K562 (cell line): ENCODE measurements at regions not wholly inside any gene's neighbourhood (a gene's known extent, or its start where the extent isn't known, plus 50 kb on each side); places are given as distances from the start of the nearest gene placed in this dataset.

Source experiments
- ATAC-seq: fragments of 200-7000 bp; cut with Tn5 transposase; 3 replicates; pipeline ENCODE4 v1.9.1; 2020; ENCODE audit warnings: moderate library complexity
- BruUV-seq: library from RNA; stranded (reverse); fragments of 400-500 nt; replicated peaks from 2 replicates; lab custom pipeline; 2021; lab: Mats Ljungman, UMichigan
- CTCF ChIA-PET: fragments of 300-600 bp; formaldehyde crosslinking; extraction: SDS; loops from one replicate; lab custom pipeline; 2021; ENCODE audit warnings: low intra/inter-chr PET ratio; lab: Yijun Ruan, JAX
- POLR2A ChIA-PET: fragments of 300-600, 350-650 bp; sonication (Branson Sonifier 250); formaldehyde crosslinking; extraction: SDS; loops from one replicate; lab custom pipeline; 2021; ENCODE audit warnings: antibody characterized with exemption, inconsistent platforms; lab: Yijun Ruan, JAX
- DNase-seq, 4 experiments: peaks; one replicate each; pipeline versions ENCODE4 v3.0.0 to v3.0.0-alpha.2; 2011 to 2018; ENCODE audit warnings: low spot score in 3 of 4, mixed read lengths in 3 of 4; ENCODE audit errors: extremely low read depth in 1 of 4
- FAIRE-seq: peaks from 2 replicates; lab custom pipeline; 2011; peaks lifted over from hg19 to GRCh38; lab: Jason Lieb, UNC
- H2AFZ ChIP-seq: 2 replicates; pipeline ENCODE4 v1.6.0; 2011; ENCODE audit warnings: low read depth, low read length, control low read depth, inconsistent platforms
- H3K27ac ChIP-seq: fragments of 200-600 bp; 3 replicates; pipeline ENCODE4 v1.8.0; 2011; ENCODE audit warnings: low read depth, mild to moderate bottlenecking, control low read depth, inconsistent platforms, low read length, moderate library complexity, mixed read lengths; ENCODE audit errors: extremely low read depth
- H3K27me3 ChIP-seq, 2 experiments: fragments of 300-600 bp in 1 of 2; 2 replicates in 1 of 2; 3 replicates in 1 of 2; pipeline versions ENCODE4 v1.6.0 to v1.8.0; 2011; ENCODE audit warnings: inconsistent platforms in 2 of 2, low read length in 2 of 2, mild to moderate bottlenecking in 1 of 2, mixed read lengths in 1 of 2, moderate library complexity in 1 of 2; ENCODE audit not compliant: control insufficient read depth in 2 of 2, insufficient read depth in 2 of 2
- H3K36me3 ChIP-seq: fragments of 300-600 bp; 3 replicates; pipeline ENCODE4 v1.8.0; 2011; ENCODE audit warnings: mild to moderate bottlenecking, low read length, inconsistent platforms; ENCODE audit not compliant: control insufficient read depth, insufficient read depth
- H3K4me1 ChIP-seq, 2 experiments: fragments of 200-600 bp in 1 of 2; replicated peaks in 1 of 2; 2 replicates in 1 of 2; 3 replicates in 1 of 2; pipeline versions ENCODE4 v1.5.1 to v1.8.0; 2011; ENCODE audit warnings: inconsistent platforms in 2 of 2, low read length in 2 of 2, mild to moderate bottlenecking in 1 of 2, mixed read lengths in 1 of 2, moderate library complexity in 1 of 2; ENCODE audit not compliant: control insufficient read depth in 2 of 2, insufficient read depth in 2 of 2
- H3K4me2 ChIP-seq: 2 replicates; pipeline ENCODE4 v1.6.1; 2011; ENCODE audit warnings: low read length, control low read depth, inconsistent platforms, mixed read lengths; ENCODE audit not compliant: insufficient read depth
- H3K4me3 ChIP-seq: fragments of 200-600 bp; sonication (generic), shearing (Covaris generic); 2 replicates; pipeline ENCODE4 v1.5.1; 2016; ENCODE audit warnings: control low read depth, inconsistent platforms
- H3K79me2 ChIP-seq: fragments of 200-600 bp; 3 replicates; pipeline ENCODE4 v1.8.0; 2011; ENCODE audit warnings: low read length, inconsistent platforms; ENCODE audit not compliant: control insufficient read depth, insufficient read depth
- H3K9ac ChIP-seq, 2 experiments: 2 replicates each; pipeline versions ENCODE4 v1.6.0 to v1.6.1; 2011; ENCODE audit warnings: low read depth in 2 of 2, low read length in 2 of 2, control low read depth in 1 of 2, inconsistent platforms in 1 of 2, mild to moderate bottlenecking in 1 of 2, mixed read lengths in 1 of 2; ENCODE audit not compliant: insufficient read depth in 1 of 2
- H3K9me1 ChIP-seq: one replicate; pipeline ENCODE4 v1.6.0; 2011; ENCODE audit warnings: inconsistent platforms, mild to moderate bottlenecking, low read length, moderate library complexity; ENCODE audit not compliant: control insufficient read depth, insufficient read depth
- H3K9me3 ChIP-seq: replicated peaks from 2 replicates; pipeline ENCODE4 v1.5.1; 2011; ENCODE audit warnings: low read depth, low read length, inconsistent platforms; ENCODE audit not compliant: control insufficient read depth, insufficient read depth
- H4K20me1 ChIP-seq: replicated peaks from 2 replicates; pipeline ENCODE4 v1.6.1; 2011; ENCODE audit warnings: low read length, inconsistent platforms, mixed read lengths; ENCODE audit not compliant: control insufficient read depth, insufficient read depth
- C11orf30 ChIP-seq: fragments of 450-650 bp; IDR thresholded peaks from 2 replicates; pipeline ENCODE4 v1.6.1; 2016; ENCODE audit warnings: low read depth, mild to moderate bottlenecking
- CAMTA2 ChIP-seq: fragments of 250-450 bp; sonication (Bioruptor Pico); conservative IDR thresholded peaks from 2 replicates; pipeline ENCODE4 v1.5.1; 2022
- CTBP1 ChIP-seq: fragments of 450-650 bp; IDR thresholded peaks from 2 replicates; pipeline ENCODE4 v1.6.1; 2016; ENCODE audit warnings: borderline replicate concordance
- MAFG ChIP-seq: fragments of 450-650 bp; conservative IDR thresholded peaks from 2 replicates; pipeline ENCODE4 v1.6.1; 2016; ENCODE audit warnings: missing genetic modification characterization, missing compliant biosample characterization
- NFE2 ChIP-seq: IDR thresholded peaks from 2 replicates; pipeline ENCODE4 v1.6.1; 2014; ENCODE audit warnings: antibody characterized with exemption, low read depth
- SAFB ChIP-seq: fragments of 200-400 bp; formaldehyde crosslinking; IDR thresholded peaks from 2 replicates; pipeline ENCODE4 v1.6.1; 2017; ENCODE audit warnings: low read depth, low read length, borderline replicate concordance
- TEAD1 ChIP-seq, 2 experiments: fragments of 450-650 bp in 1 of 2; sonication (generic) in 1 of 2; formaldehyde crosslinking; IDR thresholded peaks; 2 replicates each; pipeline versions ENCODE4 v1.4.0 to v1.8.0; 2020 to 2022; ENCODE audit warnings: mild to moderate bottlenecking in 2 of 2, missing genetic modification reagents in 1 of 2
- ZNF143 ChIP-seq: sonication (generic); formaldehyde crosslinking; IDR thresholded peaks from 2 replicates; pipeline ENCODE4 v1.9.0; 2022; ENCODE audit warnings: mild to moderate bottlenecking, missing genetic modification reagents
- ZNF316 ChIP-seq: fragments of 450-650 bp; IDR thresholded peaks from 2 replicates; pipeline ENCODE4 v1.6.1; 2016
- WGBS: fragments of 100-300 bp; shearing (Covaris generic); methylation state at CpG from one replicate; pipeline ENCODE4 v1.1.6; 2016; ENCODE audit warnings: low coverage, mixed read lengths; ENCODE audit not compliant: insufficient coverage; ENCODE audit errors: missing lambda C conversion rate; 5-methylcytosine and 5-hydroxymethylcytosine counted together
- in situ Hi-C: fragments of 300-500 bp; cut with MboI; formaldehyde crosslinking; loops from 4 replicates; pipeline ENCODE4 v1.15.0; 2018; ENCODE audit warnings: inconsistent platforms, mixed read lengths
- intact Hi-C: fragments of 100-400 bp; cut with micrococcal nuclease; formaldehyde crosslinking; loops from 2 replicates; pipeline ENCODE4 v1.14.2; 2022
- TF ChIP-seq, protein P1 (sequence below): fragments of 150-350 bp; IDR thresholded peaks from 2 replicates; pipeline ENCODE4 v1.6.1; 2014; ENCODE audit warnings: low read depth, mild to moderate bottlenecking, low read length, borderline replicate concordance

DNA sequence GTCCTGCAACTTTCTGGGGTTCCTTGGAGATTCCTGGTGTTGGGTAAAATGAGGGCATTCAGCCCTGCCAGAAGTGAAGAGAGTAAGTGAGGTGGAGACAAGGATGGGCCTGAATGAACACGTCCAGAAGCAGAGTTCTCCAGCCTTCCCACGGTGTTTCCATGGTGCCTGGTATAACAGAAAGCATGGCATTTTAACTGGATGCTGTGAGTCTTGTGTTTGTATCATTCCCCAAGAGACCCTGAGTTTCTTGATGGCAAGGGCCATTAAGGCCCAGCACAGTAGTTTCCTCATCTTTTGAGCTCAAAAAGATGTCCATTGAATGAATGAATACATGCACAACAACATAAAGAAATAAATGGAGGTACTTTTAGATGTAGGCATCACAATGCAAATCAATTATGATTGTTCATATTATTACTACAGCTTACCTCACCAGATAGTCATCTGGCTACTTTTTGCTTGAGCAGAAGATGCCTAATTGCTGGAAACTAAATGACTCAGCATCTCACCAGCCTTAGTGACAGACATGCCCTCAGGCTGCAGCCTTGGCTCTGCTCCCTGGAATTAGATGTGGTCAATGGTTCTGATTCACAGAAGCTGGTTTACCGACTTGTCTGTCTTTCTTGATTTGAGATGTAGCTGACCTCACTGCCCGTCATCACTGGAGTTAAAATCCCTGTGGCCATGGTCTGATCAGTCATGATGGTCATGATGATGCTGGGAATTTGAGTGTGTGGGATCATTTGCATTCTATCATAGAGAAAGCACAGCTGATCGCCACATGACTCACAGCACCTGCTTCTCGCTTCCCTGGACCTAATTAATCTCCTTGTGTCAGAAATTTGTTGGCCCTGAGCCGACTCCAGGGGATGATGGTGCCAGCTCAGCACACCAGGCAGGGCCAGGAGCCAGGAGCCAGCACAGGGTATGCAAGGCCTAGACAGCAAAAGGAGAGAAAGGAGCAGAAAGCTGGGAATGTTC, 83.9 kb downstream of the CXCL12 start:
- ChIA-PET POLR2A (interaction anchor here (0.6 to 1.2 kb wide), 2 partner anchors 13 to 100 kb away, joined by 3 read pairs; no protein-coding TSS in a partner anchor), CTCF (no interaction called here)
- Histone ChIP-seq H3K9ac (no peak overlapping the region), H3K4me1 (no peaks in the 10 kb centered on the region), H3K4me2 (no peak overlapping the region), H3K27me3 (peaks cover 0 to 9% of the 10 kb centered on the region in 2 experiments; a peak in 1 of 5 replicates), H4K20me1 (no peaks in the 10 kb centered on the region), H2AFZ (no peak overlapping the region), H3K79me2 (no peaks in the 10 kb centered on the region), H3K4me3 (no peak overlapping the region), H3K36me3 (no peaks in the 10 kb centered on the region), H3K27ac (no peak overlapping the region), H3K9me1 (no peaks in the 10 kb centered on the region), H3K9me3 (no peaks in the 10 kb centered on the region)
- ATAC-seq (no peak), DNase-seq (no peak), FAIRE-seq (no peak)
- TF ChIP-seq CTBP1 (no peak), ZNF143 (CRISPR knock-in tag) (no peak), C11orf30 (peak; percentile 59; the same call in 1 of the 2 replicates), CAMTA2 (CRISPR knock-in tag) (no peak), MAFG (tag) (peak; percentile 56), ZNF316 (peak; percentile 39; the same call in 1 of the 2 replicates), NFE2 (peak; percentile 29; the same call in 1 of the 2 replicates), TEAD1 (CRISPR knock-in tag; IDR thresholded peaks at IDR 0.05) (no peak), SAFB (no peak)
- TF ChIP-seq, protein P1, sequence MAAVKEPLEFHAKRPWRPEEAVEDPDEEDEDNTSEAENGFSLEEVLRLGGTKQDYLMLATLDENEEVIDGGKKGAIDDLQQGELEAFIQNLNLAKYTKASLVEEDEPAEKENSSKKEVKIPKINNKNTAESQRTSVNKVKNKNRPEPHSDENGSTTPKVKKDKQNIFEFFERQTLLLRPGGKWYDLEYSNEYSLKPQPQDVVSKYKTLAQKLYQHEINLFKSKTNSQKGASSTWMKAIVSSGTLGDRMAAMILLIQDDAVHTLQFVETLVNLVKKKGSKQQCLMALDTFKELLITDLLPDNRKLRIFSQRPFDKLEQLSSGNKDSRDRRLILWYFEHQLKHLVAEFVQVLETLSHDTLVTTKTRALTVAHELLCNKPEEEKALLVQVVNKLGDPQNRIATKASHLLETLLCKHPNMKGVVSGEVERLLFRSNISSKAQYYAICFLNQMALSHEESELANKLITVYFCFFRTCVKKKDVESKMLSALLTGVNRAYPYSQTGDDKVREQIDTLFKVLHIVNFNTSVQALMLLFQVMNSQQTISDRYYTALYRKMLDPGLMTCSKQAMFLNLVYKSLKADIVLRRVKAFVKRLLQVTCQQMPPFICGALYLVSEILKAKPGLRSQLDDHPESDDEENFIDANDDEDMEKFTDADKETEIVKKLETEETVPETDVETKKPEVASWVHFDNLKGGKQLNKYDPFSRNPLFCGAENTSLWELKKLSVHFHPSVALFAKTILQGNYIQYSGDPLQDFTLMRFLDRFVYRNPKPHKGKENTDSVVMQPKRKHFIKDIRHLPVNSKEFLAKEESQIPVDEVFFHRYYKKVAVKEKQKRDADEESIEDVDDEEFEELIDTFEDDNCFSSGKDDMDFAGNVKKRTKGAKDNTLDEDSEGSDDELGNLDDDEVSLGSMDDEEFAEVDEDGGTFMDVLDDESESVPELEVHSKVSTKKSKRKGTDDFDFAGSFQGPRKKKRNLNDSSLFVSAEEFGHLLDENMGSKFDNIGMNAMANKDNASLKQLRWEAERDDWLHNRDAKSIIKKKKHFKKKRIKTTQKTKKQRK: no peak
- no TSS peak for BruUV-seq
- in situ Hi-C loops: no loop called here
- intact Hi-C loops: no loop called here
- WGBS: 0% methylated on average over 7 of the region's 7 CpGs
